Uterus (tissue), 3 donors: ENCODE measurements at regions not wholly inside any gene's neighbourhood (a gene's known extent, or its start where the extent isn't known, plus 50 kb on each side); places are given as distances from the start of the nearest gene placed in this dataset.

Experiments used
- DNase-seq, 2 donors: peaks; one replicate each; pipeline ENCODE4 v3.0.0-alpha.2; 2019 to 2020
- H3K27ac ChIP-seq, 2 donors: fragments of 200-600 bp; sonication (generic); 1 replicate in 1 of 2; 2 replicates in 1 of 2; pipeline ENCODE4 v1.5.1; 2016 to 2018
- H3K27me3 ChIP-seq, 2 donors: fragments of 200-600 bp; sonication (generic); one replicate each; pipeline ENCODE4 v1.5.1; 2018 to 2019; ENCODE audit warnings: control low read depth in 1 of 2
- H3K36me3 ChIP-seq, 2 donors: fragments of 200-600 bp; sonication (generic); one replicate each; pipeline ENCODE4 v1.5.1; 2019; ENCODE audit warnings: control low read depth in 1 of 2
- H3K4me1 ChIP-seq, 2 donors: fragments of 200-600 bp; sonication (generic); one replicate each; pipeline ENCODE4 v1.5.1; 2018 to 2019; ENCODE audit warnings: control low read depth in 1 of 2
- H3K4me3 ChIP-seq, 2 donors: fragments of 200-600 bp; sonication (generic); 1 replicate in 1 of 2; 2 replicates in 1 of 2; pipeline ENCODE4 v1.5.1; 2018 to 2019; ENCODE audit warnings: mild to moderate bottlenecking in 1 of 2
- H3K9me3 ChIP-seq, 2 donors: fragments of 200-600 bp; sonication (generic); one replicate each; pipeline ENCODE4 v1.5.1; 2019; ENCODE audit warnings: control low read depth in 1 of 2
- POLR2A ChIP-seq, 2 donors: fragments of 450-650 bp; IDR thresholded peaks; one replicate each; pipeline ENCODE4 v1.6.1; 2016; ENCODE audit warnings: antibody characterized with exemption in 2 of 2, mild to moderate bottlenecking in 1 of 2, moderate library complexity in 1 of 2
- intact Hi-C: fragments of 100-400 bp; cut with DNase I; formaldehyde crosslinking; loops from one replicate; pipeline ENCODE4 v1.15.1; 2023; ENCODE audit warnings: low total_unique reads
- TF ChIP-seq, protein P1 (sequence below), 4 experiments: fragments of 200-600 bp in 2 of 4; fragments of 450-650 bp in 2 of 4; sonication (generic) in 2 of 4; IDR thresholded peaks; one replicate each; pipeline ENCODE4 v1.5.1; 2016 to 2019; ENCODE audit warnings: antibody characterized with exemption in 4 of 4, mild to moderate bottlenecking in 2 of 4, moderate library complexity in 1 of 4
- donor health status: DM: yes; HTN: yes; CAD: no.

DNA sequence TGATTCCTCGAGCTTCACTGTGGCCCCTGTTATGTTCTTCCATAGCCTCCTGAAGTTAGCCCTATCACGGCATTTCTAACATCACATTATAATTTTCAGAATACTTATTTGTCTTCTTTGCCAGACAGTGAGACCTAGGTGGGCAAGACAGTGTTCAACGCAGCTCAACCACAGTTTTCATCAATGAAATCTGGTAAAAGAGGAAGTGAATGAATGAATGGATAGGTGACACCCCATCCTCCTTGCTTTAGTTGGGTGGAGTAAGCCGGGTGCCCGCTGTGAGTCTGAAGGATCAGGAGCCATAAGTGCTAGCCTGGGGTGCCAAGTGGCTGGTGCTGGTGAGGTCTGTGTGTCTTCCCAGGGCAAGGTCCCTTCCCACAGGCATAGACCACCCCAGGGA is 60.2 kb upstream of the MTNR1B start:
- Histone ChIP-seq H3K9me3 (no peaks in the 10 kb centered on the region), H3K27ac (no peak overlapping the region), H3K27me3 (no peaks in the 10 kb centered on the region), H3K4me3 (no peak overlapping the region), H3K36me3 (no peaks in the 10 kb centered on the region), H3K4me1 (no peaks in the 10 kb centered on the region)
- TF ChIP-seq POLR2A (IDR thresholded peaks at IDR 0.05): no peak
- TF ChIP-seq, protein P1, sequence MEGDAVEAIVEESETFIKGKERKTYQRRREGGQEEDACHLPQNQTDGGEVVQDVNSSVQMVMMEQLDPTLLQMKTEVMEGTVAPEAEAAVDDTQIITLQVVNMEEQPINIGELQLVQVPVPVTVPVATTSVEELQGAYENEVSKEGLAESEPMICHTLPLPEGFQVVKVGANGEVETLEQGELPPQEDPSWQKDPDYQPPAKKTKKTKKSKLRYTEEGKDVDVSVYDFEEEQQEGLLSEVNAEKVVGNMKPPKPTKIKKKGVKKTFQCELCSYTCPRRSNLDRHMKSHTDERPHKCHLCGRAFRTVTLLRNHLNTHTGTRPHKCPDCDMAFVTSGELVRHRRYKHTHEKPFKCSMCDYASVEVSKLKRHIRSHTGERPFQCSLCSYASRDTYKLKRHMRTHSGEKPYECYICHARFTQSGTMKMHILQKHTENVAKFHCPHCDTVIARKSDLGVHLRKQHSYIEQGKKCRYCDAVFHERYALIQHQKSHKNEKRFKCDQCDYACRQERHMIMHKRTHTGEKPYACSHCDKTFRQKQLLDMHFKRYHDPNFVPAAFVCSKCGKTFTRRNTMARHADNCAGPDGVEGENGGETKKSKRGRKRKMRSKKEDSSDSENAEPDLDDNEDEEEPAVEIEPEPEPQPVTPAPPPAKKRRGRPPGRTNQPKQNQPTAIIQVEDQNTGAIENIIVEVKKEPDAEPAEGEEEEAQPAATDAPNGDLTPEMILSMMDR (IDR thresholded peaks at IDR 0.05): no peak
- intact Hi-C loops: no loop called here
- DNase-seq: no peak

DNA sequence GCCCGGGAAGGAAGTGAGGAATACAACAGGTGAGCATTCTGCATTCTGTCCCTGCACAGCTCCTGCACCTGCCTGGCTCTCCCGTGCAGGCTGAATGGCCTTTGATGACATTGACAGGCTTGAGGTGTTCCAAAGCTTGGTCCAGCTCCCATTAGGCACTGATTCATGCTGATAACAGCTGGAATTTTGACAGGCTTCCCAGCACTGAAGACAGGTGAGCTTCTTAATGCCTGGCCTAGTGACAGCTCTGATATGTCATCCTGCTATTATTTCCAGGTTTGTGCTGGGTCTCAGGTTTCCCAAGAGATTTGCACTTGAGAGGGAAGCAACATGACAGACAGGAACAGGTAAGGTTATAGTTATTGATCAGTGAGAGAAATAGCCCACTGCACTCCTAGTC is 58.0 kb upstream of the MTNR1B start:
- H3K27me3 ChIP-seq: no peaks in the 10 kb centered on the region

DNA sequence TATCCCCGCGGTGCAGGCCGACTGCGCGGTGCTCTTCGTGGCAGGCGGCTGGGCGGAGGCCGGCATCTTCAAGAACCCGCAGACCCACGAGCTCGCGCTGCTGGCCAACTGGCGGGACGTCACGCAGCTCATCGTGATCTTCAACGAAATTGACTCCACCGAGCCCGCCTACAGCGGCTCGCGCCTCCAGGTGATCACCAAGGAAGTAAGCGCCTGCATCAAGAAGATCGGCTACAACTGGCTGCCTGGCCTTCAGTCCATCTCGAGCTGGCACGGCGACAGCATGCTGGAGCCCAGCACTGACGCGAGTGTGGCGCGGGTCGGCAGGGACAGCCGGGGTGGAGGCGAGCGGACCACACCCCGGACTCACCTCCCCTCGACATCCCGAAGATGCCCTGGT is 53.9 kb upstream of the MTNR1B start:
- Histone ChIP-seq H3K36me3 (no peaks in the 10 kb centered on the region), H3K4me1 (no peaks in the 10 kb centered on the region), H3K27me3 (no peaks in the 10 kb centered on the region), H3K27ac (no peak overlapping the region), H3K9me3 (no peaks in the 10 kb centered on the region), H3K4me3 (no peak overlapping the region)
- intact Hi-C loops: no loop called here
- TF ChIP-seq, protein P1 (IDR thresholded peaks at IDR 0.05): no peak
- TF ChIP-seq POLR2A (IDR thresholded peaks at IDR 0.05): no peak
- DNase-seq: no peak

More for the DNA sequence above, 58.0 kb upstream of the MTNR1B start:
- no peaks in the 10 kb centered on the region for H3K4me1 ChIP-seq
- no peaks in the 10 kb centered on the region for H3K36me3 ChIP-seq
- TF ChIP-seq, protein P1 (IDR thresholded peaks at IDR 0.05): no peak
- TF ChIP-seq POLR2A (IDR thresholded peaks at IDR 0.05): no peak
- no peak overlapping the region for H3K27ac ChIP-seq
- DNase-seq: no peak
- H3K4me3 ChIP-seq: no peak overlapping the region
- no peaks in the 10 kb centered on the region for H3K9me3 ChIP-seq
- intact Hi-C loops: no loop called here

DNA sequence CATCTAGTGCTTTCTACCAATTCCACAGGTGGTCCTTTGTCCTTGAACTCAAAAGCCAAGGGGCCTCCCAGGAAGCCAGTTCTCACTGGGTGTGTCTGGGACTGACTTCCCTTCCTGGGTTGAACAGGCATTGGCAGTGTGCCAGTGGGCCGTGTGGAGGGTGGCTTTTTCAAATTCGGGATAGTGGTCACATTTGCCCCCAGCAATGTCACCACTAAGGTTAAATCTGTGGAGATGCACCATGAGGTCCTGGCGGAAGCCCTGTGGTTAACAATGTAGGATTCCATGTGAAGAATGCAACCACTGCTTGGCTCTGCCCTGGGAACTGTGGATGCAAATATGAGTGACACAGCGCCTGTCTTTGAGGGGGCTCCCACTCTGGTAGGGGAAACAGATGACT is 53.2 kb upstream of the MTNR1B start:
- no peaks in the 10 kb centered on the region for H3K27me3 ChIP-seq
- H3K4me3 ChIP-seq: no peak overlapping the region
- TF ChIP-seq, protein P1 (IDR thresholded peaks at IDR 0.05): no peak
- TF ChIP-seq POLR2A (IDR thresholded peaks at IDR 0.05): no peak
- no peaks in the 10 kb centered on the region for H3K4me1 ChIP-seq
- no peak for DNase-seq
- no peaks in the 10 kb centered on the region for H3K36me3 ChIP-seq
- H3K27ac ChIP-seq: no peak overlapping the region
- intact Hi-C loops: no loop called here
- H3K9me3 ChIP-seq: no peaks in the 10 kb centered on the region

DNA sequence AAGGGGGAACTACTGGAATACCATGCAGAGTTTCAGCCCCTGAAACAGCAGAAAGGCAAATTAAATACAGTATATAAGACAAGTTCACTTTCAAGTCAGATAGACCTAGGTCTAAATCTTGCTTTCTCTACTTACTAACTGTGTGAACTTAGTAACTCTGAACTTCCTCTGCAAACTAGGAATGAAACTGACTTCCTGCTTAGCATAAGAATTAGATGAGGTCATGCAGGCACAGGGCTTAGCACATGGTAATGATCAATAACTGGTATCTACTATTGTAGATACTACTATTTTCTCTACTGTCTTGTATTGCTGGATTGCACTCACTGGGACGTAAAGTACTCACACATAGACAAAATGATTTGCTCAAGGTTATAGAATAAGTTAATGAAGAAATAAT is 51.5 kb upstream of the MTNR1B start:
- intact Hi-C loops: no loop called here
- H3K4me1 ChIP-seq: no peaks in the 10 kb centered on the region
- no peak overlapping the region for H3K27ac ChIP-seq
- no peaks in the 10 kb centered on the region for H3K36me3 ChIP-seq
- H3K9me3 ChIP-seq: no peaks in the 10 kb centered on the region
- no peaks in the 10 kb centered on the region for H3K27me3 ChIP-seq
- TF ChIP-seq, protein P1 (IDR thresholded peaks at IDR 0.05): no peak
- no peak for TF ChIP-seq POLR2A (IDR thresholded peaks at IDR 0.05)
- DNase-seq: no peak
- H3K4me3 ChIP-seq: no peak overlapping the region
